Fibroblast of skin of scalp (primary cell): ENCODE measurements at regions not wholly inside any gene's neighbourhood (a gene's known extent, or its start where the extent isn't known, plus 50 kb on each side); places are given as distances from the start of the nearest gene placed in this dataset.

Experiments
- DNase-seq: peaks from one replicate; pipeline ENCODE4 v3.0.0-alpha.2; 2013

- no peak for DNase-seq
These were observed 145.8 kb downstream of the ACTL7B start for GRCh38 chr9:108709997-108710396.

DNA sequence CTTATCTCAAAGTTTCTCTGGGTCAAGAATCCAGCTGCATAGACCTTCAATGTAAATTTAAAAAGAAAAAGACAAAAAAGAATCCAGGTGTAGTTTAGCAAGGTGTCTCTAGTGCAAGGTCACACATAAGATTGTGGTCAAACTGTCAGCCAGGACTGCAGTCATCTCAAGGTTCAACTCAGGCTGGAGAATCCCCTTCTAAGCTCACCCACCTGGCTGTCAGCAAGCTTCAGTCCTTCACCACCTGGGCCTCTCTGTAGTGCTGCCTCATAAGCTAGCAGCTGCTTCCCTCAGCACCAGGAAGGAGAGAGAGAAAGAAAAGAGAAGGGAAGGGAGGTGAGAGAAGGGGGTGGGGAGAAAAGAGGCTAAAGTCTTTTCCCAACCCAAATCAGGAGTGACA, 146.7 kb downstream of the ACTL7B start:
- DNase-seq, result no peak

DNA sequence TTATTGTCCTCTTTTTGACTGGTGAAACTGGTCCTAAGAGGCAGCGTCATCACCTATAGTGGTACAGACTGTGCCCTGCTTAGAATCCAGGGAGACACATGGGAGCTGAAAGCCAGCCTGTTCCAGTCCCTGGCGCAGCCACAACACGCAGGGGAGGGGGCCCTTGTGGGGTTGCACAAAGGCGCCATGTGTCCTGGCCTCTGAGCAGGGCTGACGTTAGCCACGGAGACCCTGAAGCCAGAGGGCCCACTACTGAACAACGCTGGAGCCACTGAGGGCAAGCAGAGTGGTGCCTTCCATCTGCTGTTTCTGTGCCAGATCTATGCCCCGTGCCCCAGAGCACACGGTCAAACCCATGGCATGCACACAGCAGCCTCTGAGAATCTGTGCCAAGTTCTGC, 147.3 kb downstream of the ACTL7B start:
- DNase-seq, result no peak

- no peak for DNase-seq
These were observed 148.7 kb downstream of the ACTL7B start for GRCh38 chr9:108707120-108707519.

GRCh38 chr9:108704156-108704852, 151.5 kb downstream of the ACTL7B start:
- peak; percentile 42 for DNase-seq

DNA sequence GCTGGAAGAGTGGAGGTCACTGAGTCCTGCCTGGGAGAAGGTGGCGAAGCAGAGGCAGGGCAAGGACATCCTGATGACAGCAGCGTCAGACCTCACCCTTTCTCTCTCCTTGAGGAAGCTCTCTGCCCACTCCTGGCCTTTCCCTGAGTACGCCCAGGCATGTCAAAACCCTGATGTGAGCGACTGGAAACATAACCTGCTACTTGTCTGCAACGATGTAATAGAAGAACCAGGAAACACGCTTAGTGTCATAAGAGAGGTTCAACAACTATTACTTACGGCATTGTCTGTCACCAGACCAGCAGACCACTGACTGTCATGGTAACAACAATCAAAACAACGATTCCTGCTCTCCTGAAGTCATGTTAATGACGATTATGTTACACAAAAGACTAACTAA, 152.4 kb downstream of the ACTL7B start:
- no peak for DNase-seq

GRCh38 chr9:108702681-108703080, 153.1 kb downstream of the ACTL7B start:
- DNase-seq, result no peak

DNA sequence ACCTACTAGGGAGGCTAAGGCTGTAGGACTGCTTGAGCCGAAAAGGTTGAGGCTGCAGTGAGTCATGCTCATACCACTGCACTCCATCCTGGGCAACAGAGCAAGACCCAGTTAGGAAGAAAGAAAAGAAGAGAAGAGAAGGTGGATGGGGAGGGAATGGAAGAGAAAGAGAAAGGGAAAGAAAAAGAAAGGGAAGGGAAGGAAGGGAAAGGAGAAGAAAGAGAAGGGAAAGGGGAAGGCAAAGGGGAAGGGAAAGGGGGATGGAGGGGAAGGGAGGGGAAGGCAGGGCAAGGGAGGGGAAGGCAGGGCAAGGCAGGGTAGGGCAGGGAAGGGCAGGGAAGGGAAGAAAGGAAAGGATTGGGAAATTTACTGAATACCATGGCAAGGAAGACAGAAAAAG, 157.0 kb downstream of the ACTL7B start:
- DNase-seq, result no peak

DNA sequence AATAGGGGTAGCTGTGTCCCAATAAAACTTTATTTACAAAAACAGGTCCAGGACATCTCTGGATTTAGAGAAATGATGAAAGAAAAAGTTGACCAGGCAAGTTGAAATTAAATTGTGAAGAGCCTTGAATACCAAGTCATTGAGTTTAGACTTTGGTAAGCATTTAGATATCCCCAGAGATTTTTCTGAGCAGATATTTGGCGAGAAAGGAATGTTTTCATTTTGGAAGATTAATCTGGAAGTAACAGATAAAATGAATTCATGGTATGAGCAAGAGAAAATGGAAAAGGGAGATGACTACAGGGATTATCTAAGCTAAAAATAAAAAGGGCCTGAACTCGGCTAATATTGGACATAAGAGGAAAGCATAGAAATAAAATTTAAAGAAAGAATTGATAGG, 157.6 kb downstream of the ACTL7B start:
- peak; percentile 82 for DNase-seq

DNA sequence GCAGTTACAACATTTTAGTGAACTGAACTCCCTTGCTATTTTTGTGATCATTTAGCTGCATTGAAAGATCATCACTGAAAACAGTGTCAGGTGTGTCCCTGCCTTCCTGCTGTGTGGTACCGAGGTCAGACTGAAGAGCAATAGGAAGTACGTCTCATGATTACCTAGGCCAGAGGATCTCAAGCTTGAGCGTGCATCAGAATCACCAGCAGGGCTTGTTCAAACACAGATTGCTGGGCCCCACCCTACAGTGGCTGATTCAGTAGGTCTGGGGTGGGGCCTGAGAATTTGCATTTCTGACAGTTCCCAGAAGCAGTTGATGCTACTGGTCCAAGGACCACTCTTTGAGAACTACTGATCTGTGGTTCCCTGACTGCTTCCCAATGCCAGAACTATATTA, 159.6 kb downstream of the ACTL7B start:
- DNase-seq, result no peak

GRCh38 chr9:108694170-108694569, 161.6 kb downstream of the ACTL7B start:
- DNase-seq, result peak; percentile 32

GRCh38 chr9:108691614-108692013, 164.2 kb downstream of the ACTL7B start:
- DNase-seq, result no peak

- peak; percentile 65 for DNase-seq
These were observed 167.1 kb downstream of the ACTL7B start for GRCh38 chr9:108688676-108689075.

DNA sequence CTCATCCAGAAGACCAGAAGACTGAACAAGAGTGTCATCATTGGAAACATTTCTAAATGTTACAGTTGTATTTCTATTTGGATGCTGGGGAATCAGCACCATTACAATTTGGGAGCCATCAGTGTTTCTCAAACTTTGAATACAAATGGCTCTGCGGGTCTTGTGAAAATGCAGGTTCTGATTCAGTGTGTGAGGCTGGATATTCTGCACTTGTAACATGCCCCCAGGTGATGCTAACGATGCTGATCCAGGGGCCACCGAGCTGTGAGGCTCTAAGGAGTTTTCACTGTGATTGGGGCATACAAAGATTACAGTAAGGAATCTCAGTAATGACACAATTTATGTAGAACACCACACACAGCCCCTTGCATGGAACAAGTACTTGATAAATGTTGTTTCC, 167.7 kb downstream of the ACTL7B start:
- no peak for DNase-seq

GRCh38 chr9:108687006-108687987, 168.5 kb downstream of the ACTL7B start:
- peak; percentile 88 for DNase-seq

DNA sequence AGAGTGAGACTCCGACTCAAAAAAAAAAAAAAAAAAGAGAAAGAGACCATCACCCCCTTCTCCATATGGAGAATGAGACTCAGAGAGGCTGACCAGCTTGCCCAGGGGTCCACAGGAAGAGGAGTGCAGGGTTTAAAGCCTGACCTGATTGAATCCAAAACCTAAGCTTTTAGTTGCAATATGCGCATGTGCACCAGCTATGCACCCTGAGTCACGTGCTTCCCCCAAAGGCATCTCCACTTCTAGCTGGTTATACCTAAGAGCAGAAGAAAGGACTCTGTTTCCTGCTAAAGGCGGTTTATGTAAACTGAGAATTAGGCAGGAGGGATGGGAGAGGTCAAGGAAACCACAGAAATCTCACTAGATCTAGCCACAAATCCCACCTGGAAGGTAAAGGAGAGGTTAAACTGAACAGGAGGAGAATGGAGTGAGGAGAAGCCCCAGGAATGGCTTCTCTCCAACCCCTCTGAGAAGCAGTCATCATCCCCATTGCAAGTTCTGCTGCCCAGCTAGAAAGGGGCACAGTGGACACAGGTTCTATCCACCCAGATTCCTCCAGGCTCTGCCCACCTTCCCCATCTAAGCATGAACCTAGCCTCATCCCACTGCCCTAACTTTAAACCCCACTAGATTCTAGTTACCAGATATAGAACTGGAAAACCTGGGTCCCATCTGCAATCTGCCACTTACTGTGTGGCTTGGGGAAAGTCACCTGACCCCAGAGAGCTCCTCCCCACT, 171.3 kb downstream of the ACTL7B start:
- DNase-seq, result no peak

GRCh38 chr9:108683245-108683644, 172.5 kb downstream of the ACTL7B start:
- DNase-seq, result no peak

DNA sequence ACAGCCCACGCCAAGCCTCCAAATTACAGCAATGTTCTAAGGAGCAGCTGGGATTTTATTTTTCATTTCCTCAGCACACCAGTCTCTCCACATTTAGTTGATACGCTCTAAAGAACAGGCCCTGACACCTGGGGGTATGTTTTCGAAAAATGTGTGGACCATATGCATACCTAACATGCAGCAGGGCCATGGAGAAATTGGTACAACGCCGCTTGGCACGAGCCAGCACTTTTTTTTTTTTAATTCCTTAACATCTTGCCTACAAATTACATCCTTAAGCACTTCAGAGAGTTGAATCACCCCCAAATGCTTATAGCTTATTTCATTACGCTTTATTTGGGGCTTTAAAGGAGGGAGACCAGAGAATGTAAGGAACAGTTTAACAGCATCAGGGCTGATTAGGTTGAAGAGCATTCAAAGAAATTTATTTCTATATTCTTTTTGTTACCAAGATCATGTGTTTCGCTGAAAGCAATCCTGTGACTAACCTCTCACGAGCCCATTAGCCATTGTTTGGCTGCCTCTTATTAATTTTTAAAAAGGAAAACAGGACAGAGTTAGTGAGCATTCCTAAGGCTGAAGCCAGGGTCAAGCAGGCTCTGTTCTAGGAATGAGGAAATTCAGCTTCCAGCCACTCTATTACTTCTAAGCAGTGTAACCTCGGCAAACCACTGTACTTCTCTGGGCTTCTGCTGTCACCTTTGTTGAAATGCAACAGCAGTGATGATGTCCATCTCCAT, 173.8 kb downstream of the ACTL7B start:
- DNase-seq, result no peak

- no peak for DNase-seq
These were observed 174.8 kb downstream of the ACTL7B start for GRCh38 chr9:108680946-108681345.

DNA sequence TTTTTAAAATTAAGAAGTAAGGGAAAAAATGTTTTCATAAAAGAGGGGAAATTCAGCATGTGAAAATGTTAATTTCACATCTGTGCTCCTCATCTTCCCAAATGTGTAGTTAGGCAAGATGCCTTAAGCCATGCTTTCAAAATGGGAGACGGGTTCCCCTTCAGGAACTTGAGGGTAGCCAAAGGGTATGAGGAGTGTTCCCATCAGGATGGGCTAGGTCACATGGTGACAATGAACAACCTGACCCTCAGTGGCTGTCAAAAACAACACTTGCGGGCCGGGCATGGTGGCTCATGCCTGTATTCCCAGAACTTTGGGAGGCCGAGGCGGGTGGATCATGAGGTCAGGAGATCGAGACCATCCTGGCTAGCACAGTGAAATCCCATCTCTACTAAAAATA, 178.0 kb downstream of the ACTL7B start:
- DNase-seq, result no peak

GRCh38 chr9:108676355-108676754, 179.4 kb downstream of the ACTL7B start:
- DNase-seq, result no peak

DNA sequence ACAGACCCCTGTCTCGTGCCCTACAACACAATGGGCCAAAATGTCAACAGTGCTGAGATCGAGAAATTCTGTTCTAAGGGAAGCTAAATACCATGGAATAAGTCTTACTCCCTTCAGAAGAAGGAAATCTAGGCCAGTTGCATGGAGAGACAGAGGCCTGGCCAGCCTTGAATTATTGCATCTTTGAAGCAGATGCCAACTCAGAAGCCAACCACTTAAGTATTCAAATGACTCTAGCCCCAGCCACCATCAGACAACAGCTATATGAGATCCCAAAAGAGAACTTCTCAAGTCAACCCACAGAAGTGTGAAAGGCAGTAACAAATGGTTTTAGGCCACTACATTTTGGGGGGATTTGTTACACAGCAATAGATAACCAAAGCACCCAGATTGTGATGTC, 180.1 kb downstream of the ACTL7B start:
- DNase-seq, result no peak
